BJ (cell line): ENCODE measurements at regions not wholly inside any gene's neighbourhood (a gene's known extent, or its start where the extent isn't known, plus 50 kb on each side); places are given as distances from the start of the nearest gene placed in this dataset.

ENCODE experiments used
- CTCF ChIA-PET: fragments of 350-600 bp; formaldehyde crosslinking; extraction: SDS; loops from one replicate; lab custom pipeline; 2021; ENCODE audit warnings: antibody characterized with exemption, inconsistent platforms; lab: Yijun Ruan, JAX
- POLR2A ChIA-PET: fragments of 300-600 bp; sonication (Branson Sonifier 250); formaldehyde crosslinking; extraction: SDS; loops from one replicate; lab custom pipeline; 2021; ENCODE audit warnings: antibody characterized with exemption; lab: Charles Lee
- DNase-seq: peaks from one replicate; pipeline ENCODE4 v3.0.0-alpha.2; 2011; ENCODE audit warnings: low read depth
- H3K27me3 ChIP-seq: 2 replicates; pipeline ENCODE4 v1.6.0; 2011; ENCODE audit warnings: low read length; ENCODE audit not compliant: control insufficient read depth, insufficient read depth
- H3K36me3 ChIP-seq: 2 replicates; pipeline ENCODE4 v1.5.1; 2011; ENCODE audit warnings: low read length; ENCODE audit not compliant: control insufficient read depth, insufficient read depth
- H3K4me3 ChIP-seq: 2 replicates; pipeline ENCODE4 v1.5.1; 2011; ENCODE audit warnings: low read depth, mild to moderate bottlenecking, control low read depth, low read length
- CTCF ChIP-seq: IDR thresholded peaks from 2 replicates; pipeline ENCODE4 v1.5.1; 2011; ENCODE audit warnings: low read depth, mild to moderate bottlenecking, control low read depth, inconsistent platforms, low read length, moderate library complexity; ENCODE audit not compliant: insufficient read depth

- POLR2A ChIA-PET: no interaction called here
- no peaks in the 10 kb centered on the region for H3K27me3 ChIP-seq
- CTCF ChIA-PET: interaction anchor here (1.4 kb wide), 1 partner anchor 11 kb away, joined by 4 read pairs; no protein-coding TSS in a partner anchor
- no peak for TF ChIP-seq CTCF
- H3K4me3 ChIP-seq: no peak overlapping the region
- no peak for DNase-seq
- H3K36me3 ChIP-seq: no peaks in the 10 kb centered on the region
Measured at GRCh38 chr5:165360784-165361542, 1855.5 kb downstream of the MAT2B start.

- no peak for DNase-seq
- no peak for TF ChIP-seq CTCF
- Histone ChIP-seq H3K4me3 (no peak overlapping the region), H3K27me3 (no peaks in the 10 kb centered on the region), H3K36me3 (no peaks in the 10 kb centered on the region)
- ChIA-PET POLR2A (no interaction called here), CTCF (no interaction called here)
Measured at GRCh38 chr5:165370233-165370632, 1864.8 kb downstream of the MAT2B start.

- ChIA-PET POLR2A (no interaction called here), CTCF (no interaction called here)
- DNase-seq: no peak
- Histone ChIP-seq H3K27me3 (no peaks in the 10 kb centered on the region), H3K4me3 (no peak overlapping the region), H3K36me3 (no peaks in the 10 kb centered on the region)
- no peak for TF ChIP-seq CTCF
Measured at GRCh38 chr5:165370794-165371193, 1865.4 kb downstream of the MAT2B start.

GRCh38 chr5:165375201-165375600, 1869.8 kb downstream of the MAT2B start:
- Histone ChIP-seq H3K4me3 (no peak overlapping the region), H3K27me3 (no peaks in the 10 kb centered on the region), H3K36me3 (no peaks in the 10 kb centered on the region)
- CTCF ChIA-PET: no interaction called here
- DNase-seq: no peak
- TF ChIP-seq CTCF: no peak
- POLR2A ChIA-PET: no interaction called here

GRCh38 chr5:165393839-165394238, 1888.4 kb downstream of the MAT2B start:
- DNase-seq: no peak
- no peak for TF ChIP-seq CTCF
- ChIA-PET POLR2A (no interaction called here), CTCF (no interaction called here)
- H3K27me3 ChIP-seq: no peaks in the 10 kb centered on the region
- H3K36me3 ChIP-seq: no peaks in the 10 kb centered on the region
- no peak overlapping the region for H3K4me3 ChIP-seq
